GM21723 (cell line): ENCODE measurements at regions not wholly inside any gene's neighbourhood (a gene's known extent, or its start where the extent isn't known, plus 50 kb on each side); places are given as distances from the start of the nearest gene placed in this dataset.

ENCODE experiments used
- ATAC-seq: cut with Tn5 transposase; IDR thresholded peaks from one replicate; pipeline ENCODE4 v1.9.1; 2021; ENCODE audit warnings: mild to moderate bottlenecking, moderate library complexity; ENCODE audit not compliant: unreplicated experiment

- ATAC-seq, result no peak
These were observed 339.6 kb downstream of the ENC1 start for GRCh38 chr5:74300808-74301389.

- no peak for ATAC-seq
These were observed 340.7 kb downstream of the ENC1 start for GRCh38 chr5:74299833-74300232.

GRCh38 chr5:74296685-74297408, 343.7 kb downstream of the ENC1 start:
- ATAC-seq, result no peak

GRCh38 chr5:74295676-74296075, 344.9 kb downstream of the ENC1 start:
- ATAC-seq, result no peak

DNA sequence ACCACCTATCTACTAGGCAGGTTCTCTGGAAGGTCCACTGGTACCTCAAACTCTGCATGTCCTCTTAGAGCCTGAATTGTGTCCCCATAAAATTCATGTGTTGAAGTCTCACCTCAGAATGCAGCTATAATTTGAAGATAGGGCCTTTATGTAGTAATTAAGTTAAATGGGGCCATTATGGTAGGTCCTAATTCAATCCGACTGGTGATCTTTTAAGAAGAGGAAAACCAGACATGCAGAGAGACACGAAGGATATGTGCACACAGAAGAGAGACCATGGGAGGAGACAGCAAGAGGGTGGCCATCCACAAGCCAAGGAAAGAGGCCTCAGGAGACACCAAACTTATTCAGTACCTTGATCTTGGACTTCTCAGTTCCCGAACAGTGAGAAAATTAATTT, 345.4 kb downstream of the ENC1 start:
- ATAC-seq, result no peak

DNA sequence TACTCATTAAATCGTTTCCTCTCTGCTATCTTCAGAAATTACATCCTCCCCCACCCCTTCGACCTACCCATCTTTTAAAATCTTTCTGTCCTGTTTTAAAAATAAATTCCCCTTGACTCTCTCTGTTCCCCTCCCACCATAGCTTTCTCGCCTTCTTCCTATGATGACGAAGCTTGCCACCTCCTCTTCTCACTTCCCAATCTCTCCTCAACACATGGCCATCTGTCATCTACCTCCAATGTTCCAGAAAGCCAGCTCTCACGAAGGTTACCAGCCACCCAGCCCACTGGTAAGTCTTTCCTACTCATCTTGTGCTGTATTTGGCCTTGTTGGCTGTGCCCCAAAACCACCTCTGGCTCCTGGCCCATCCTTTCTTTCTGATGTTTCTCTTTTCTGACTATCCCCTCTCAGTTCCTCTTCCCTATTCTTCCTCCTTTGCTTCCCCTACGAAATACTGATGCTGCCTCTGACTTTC, 346.3 kb downstream of the ENC1 start:
- ATAC-seq, result peak; percentile 71

DNA sequence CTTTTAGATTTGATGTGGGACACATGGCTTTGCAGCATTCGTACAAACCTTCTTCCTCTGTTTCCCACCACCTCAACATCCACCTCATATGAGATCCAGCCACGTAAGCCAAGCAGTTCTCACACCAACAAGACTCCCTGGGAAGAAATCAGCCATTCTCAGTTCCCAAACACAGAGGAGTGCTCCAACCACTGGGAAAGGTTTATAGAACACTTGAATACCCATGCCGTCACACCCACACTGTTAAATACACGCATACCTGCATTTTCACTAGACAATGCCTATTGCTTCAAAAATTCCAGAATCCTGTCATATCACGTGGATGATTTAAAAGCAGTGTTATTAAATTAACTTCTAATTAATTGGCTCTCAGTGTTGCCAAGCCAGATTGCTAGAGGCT, 347.3 kb downstream of the ENC1 start:
- ATAC-seq, result no peak

GRCh38 chr5:74290634-74291241, 349.8 kb downstream of the ENC1 start:
- ATAC-seq, result no peak

DNA sequence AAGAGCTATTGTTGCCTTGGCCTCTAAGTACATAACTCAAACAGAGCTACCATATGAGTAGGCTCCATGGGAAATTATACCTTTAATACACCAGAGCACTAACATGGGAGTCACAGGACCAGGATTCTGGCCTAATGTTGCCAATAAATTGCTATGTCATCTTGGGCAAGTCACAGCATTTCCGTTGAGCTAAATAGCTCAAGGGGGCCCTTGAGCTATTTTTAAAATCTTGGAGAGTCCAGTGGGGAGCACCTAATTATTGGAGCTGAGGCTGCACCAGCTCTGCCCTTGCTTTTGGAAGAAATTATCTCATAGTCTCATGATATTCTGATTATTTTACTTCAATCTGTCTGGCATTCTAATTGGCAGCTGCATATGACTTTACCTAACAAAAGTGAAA, 350.8 kb downstream of the ENC1 start:
- ATAC-seq, result no peak

DNA sequence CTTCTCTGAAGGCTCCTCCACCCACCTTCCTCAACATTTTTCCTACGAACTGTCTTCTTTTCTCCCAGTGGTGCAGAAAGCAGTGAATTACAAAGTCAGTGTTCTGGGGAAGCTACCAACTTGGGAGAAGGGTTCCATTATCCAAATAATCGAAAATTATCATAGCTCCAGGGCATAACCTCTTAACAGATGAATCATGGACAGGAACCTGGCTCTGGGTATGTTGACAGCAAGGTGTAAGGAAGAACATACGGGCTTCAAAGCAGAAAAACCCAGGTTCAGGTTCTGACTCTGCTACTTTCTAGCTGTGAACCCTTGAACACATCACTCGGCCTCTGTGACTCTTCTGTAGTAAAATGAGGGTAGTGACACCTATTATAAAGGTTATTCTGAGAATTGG, 351.3 kb downstream of the ENC1 start:
- ATAC-seq, result no peak

GRCh38 chr5:74288448-74289108, 351.9 kb downstream of the ENC1 start:
- ATAC-seq, result no peak

DNA sequence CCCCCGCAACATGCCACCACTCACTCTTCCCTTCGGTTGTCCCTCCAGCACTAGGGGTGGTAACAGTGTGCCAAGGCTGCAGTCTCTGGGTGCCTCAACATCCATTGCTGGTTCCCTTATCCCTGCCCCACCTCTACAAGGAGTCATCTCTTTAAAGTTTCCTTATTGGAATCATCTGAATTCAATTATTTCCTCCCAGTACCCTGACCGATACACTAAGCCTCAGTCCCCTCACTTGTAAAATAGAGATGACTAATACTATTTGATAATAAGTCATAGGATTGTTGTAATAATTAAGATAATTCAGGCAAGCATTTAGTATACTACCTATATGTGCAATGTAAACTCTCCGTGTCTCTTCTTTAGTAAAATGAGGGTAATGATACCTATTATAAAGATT, 352.5 kb downstream of the ENC1 start:
- no peak for ATAC-seq

DNA sequence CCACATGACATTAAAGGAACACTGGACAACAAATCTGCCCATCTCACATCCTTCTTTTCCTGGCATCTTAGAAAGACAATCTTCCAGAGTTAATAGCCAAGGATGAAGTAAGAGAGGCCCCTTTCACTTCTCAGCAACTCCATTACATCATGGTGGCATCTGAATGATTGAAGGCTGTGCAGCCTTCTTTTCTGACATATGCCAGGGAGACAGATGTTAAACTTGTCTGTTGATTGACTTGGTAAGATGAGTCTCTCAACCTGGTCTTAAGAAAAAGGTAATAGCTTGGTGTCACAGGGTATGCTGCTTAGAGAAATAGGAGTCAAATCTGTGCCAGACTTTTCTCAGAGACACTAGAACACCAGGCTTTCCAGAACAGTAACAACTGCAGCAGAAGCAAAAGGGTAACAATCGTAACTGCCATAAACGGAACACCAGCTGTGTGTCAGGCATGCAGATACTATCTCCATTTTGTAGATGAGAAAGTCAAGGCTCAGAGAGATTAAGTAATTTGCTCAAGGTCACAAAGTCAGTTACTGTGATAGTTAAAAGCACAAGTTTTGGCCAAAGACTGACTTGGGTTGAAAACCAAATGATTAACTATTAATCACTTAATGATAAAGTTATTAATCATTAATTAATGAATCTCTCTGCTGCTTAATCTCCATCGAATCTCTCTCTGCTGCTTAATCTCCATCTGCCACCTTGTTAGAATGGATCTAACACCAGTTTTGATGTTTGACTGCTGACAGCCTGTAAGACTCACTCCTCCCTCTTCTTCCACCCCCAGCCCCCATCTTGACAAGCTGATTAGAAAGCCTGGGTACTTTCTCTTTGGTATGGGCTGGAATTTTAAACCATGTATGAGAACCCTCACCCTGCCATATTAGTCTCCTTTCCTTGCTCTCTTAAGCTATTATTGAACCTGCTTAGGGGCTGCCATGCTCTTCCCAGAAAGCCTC, 353.5 kb downstream of the ENC1 start:
- ATAC-seq, result no peak

- no peak for ATAC-seq
These were observed 354.8 kb downstream of the ENC1 start for GRCh38 chr5:74285675-74286280.

DNA sequence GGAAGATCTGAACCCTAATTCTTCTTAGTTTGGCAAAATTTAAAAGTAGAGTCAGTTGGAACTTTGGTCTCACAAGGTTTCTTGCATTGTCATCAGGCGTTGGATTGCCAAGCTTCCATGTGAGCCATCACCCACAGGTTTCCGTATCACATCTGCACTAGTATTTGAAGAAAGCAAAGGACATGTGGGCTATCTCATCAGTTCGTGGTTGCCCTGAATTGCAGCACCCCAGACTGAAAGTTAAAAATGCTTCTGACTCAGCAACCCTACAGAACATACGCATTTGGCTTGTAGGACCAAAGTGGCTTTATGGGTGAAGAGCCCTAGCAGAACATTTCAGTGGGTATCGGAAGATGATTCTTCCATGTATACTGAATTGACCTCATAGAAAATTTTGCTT, 358.0 kb downstream of the ENC1 start:
- no peak for ATAC-seq

DNA sequence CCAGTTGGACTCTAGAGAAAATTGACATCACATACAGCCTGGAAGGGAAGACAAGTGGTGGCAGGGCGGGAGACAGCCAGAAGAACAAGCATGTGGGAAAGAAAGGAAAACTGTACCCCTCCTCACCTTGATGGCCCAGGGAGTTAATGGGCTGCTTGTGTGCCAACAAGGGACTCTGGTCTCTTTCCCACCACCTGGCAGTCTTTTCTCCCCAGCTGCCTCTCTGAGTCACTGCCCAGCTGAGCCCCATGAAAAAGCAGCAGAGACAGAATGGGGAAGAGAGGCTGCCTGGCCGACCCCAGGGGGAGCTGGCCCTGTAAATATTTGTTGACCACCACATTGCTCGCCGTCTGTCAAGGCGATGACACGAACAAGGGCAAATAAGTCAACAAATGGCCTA, 359.4 kb downstream of the ENC1 start:
- ATAC-seq, result no peak

DNA sequence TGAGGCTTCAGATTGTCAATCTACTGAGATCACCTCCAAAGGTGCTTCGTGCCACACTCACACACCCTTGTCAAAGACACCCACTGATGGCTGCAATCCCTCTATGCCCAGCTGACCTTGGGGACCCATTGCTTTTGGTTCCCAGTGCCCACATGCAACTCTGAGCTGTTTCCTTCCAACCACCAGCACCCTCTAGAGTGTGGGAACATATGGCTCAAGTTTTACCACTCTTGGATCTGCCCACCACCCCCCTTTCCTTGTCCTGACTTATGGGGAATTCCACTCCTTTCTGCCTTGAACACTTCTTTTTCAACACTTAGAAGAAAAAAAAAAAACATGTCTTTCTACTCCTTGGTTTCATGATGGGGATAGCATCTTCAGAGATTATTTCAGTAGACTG, 360.2 kb downstream of the ENC1 start:
- no peak for ATAC-seq

- ATAC-seq, result no peak
These were observed 361.3 kb downstream of the ENC1 start for GRCh38 chr5:74279244-74279643.

DNA sequence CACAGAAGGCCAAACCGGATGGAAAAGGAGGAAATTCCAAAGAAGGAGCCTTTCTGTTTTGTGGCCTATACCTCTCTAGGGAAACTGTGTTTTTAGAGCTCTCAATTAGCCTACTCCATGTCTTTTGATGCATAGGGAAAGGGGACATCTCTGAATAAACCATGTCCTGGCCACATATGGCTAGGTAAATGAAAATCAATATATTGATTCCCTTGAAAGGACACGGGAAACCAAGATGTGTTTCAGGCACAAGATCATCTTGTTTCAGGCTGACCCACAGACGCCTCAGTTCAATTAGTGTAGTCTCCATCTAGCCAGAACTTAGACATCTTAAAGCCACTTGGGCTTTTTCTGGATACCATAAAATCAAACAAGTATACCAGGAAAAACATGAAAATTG, 363.1 kb downstream of the ENC1 start:
- no peak for ATAC-seq
